Ishikawa (cell line): ENCODE measurements at regions not wholly inside any gene's neighbourhood (a gene's known extent, or its start where the extent isn't known, plus 50 kb on each side); places are given as distances from the start of the nearest gene placed in this dataset.

ENCODE experiments used
- CREB1 ChIP-seq: IDR thresholded peaks from 2 replicates; pipeline ENCODE4 v1.6.1; 2012; ENCODE audit warnings: low read depth
- EGR1 ChIP-seq: IDR thresholded peaks from 2 replicates; pipeline ENCODE4 v1.6.1; 2012
- RAD21 ChIP-seq: IDR thresholded peaks from 2 replicates; pipeline ENCODE4 v1.6.1; 2012; ENCODE audit warnings: low read depth
- TAF1 ChIP-seq: IDR thresholded peaks from 2 replicates; pipeline ENCODE4 v1.6.1; 2012; ENCODE audit warnings: low read depth, mild to moderate bottlenecking
- TCF12 ChIP-seq: IDR thresholded peaks from 2 replicates; pipeline ENCODE4 v1.6.1; 2012; ENCODE audit warnings: low read depth
- TEAD4 ChIP-seq: IDR thresholded peaks from 2 replicates; pipeline ENCODE4 v1.6.1; 2012
- YY1 ChIP-seq: IDR thresholded peaks from 2 replicates; pipeline ENCODE4 v1.6.1; 2012; ENCODE audit warnings: low read depth
- TF ChIP-seq, protein P1 (sequence below): IDR thresholded peaks from 2 replicates; pipeline ENCODE4 v1.6.1; 2012; ENCODE audit warnings: low read depth, mild to moderate bottlenecking

DNA sequence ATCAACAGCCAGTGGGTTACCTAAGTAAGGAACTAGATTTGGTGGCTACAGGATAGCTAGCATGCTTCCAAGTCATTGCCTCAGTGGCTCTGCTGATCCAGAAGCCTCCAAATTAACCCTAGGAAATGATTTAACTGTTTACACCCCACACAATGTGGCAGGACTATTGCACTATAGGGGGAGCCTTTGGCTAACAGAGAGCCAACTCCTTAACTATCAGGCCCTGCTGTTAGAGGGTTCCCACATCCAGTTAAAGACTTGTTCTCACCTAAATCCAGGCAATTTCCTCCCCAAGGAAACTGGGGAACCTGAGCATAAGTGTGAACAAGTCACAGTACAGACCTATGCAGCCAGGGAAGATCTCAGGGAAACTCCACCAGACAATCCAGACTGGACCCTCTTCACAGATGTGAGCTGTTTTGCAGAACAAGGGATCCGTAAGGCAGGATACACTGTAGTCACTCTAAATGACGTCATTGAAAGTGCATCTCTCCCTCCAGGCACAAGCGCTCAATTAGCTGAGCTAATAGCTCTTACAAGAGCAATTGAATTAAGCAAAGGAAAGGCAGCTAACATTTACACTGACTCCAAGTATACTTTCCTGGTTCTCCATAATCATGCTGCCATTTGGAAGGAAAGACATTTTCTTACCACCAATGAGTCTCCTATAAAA lies 185.3 kb upstream of the SPOCK3 start:
- TF ChIP-seq TCF12 (no peak), TAF1 (no peak), EGR1 (no peak), CREB1 (no peak), TEAD4 (no peak), YY1 (no peak), RAD21 (no peak)
- TF ChIP-seq, protein P1, sequence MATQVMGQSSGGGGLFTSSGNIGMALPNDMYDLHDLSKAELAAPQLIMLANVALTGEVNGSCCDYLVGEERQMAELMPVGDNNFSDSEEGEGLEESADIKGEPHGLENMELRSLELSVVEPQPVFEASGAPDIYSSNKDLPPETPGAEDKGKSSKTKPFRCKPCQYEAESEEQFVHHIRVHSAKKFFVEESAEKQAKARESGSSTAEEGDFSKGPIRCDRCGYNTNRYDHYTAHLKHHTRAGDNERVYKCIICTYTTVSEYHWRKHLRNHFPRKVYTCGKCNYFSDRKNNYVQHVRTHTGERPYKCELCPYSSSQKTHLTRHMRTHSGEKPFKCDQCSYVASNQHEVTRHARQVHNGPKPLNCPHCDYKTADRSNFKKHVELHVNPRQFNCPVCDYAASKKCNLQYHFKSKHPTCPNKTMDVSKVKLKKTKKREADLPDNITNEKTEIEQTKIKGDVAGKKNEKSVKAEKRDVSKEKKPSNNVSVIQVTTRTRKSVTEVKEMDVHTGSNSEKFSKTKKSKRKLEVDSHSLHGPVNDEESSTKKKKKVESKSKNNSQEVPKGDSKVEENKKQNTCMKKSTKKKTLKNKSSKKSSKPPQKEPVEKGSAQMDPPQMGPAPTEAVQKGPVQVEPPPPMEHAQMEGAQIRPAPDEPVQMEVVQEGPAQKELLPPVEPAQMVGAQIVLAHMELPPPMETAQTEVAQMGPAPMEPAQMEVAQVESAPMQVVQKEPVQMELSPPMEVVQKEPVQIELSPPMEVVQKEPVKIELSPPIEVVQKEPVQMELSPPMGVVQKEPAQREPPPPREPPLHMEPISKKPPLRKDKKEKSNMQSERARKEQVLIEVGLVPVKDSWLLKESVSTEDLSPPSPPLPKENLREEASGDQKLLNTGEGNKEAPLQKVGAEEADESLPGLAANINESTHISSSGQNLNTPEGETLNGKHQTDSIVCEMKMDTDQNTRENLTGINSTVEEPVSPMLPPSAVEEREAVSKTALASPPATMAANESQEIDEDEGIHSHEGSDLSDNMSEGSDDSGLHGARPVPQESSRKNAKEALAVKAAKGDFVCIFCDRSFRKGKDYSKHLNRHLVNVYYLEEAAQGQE, result no peak
